ENCODE measurements at regions not wholly inside any gene's neighbourhood (a gene's known extent, or its start where the extent isn't known, plus 50 kb on each side); places are given as distances from the start of the nearest gene placed in this dataset.

DNA sequence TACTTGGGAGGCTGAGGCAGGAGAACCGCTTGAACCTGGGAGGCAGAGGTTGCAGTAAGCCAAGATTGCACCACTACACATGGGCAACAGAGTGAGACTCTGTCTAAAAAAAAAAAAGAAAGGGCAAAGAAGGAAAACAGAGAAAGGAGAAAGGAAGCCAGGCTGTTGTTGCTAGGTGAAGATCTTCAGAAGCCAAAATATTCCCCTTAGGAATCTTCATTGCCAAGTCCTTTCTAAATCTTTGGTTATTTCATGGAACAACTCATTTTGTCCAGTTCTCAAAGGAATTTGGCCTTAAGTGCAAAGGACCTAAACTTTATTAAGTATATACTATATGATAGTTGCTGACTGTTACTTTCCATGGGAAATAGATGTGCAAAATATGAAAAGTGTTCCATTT, 59.2 kb upstream of the OSBPL11 start:
- TF ChIP-seq, protein P1, sequence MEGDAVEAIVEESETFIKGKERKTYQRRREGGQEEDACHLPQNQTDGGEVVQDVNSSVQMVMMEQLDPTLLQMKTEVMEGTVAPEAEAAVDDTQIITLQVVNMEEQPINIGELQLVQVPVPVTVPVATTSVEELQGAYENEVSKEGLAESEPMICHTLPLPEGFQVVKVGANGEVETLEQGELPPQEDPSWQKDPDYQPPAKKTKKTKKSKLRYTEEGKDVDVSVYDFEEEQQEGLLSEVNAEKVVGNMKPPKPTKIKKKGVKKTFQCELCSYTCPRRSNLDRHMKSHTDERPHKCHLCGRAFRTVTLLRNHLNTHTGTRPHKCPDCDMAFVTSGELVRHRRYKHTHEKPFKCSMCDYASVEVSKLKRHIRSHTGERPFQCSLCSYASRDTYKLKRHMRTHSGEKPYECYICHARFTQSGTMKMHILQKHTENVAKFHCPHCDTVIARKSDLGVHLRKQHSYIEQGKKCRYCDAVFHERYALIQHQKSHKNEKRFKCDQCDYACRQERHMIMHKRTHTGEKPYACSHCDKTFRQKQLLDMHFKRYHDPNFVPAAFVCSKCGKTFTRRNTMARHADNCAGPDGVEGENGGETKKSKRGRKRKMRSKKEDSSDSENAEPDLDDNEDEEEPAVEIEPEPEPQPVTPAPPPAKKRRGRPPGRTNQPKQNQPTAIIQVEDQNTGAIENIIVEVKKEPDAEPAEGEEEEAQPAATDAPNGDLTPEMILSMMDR (IDR thresholded peaks at IDR 0.05 in 2 of 3, conservative IDR thresholded peaks at IDR 0.05 in 1 of 3; ENCODE audit: borderline replicate concordance in 1 of 3, insufficient read depth in 1 of 3, low read depth in 2 of 3, low read length in 2 of 3): no peak
- TF ChIP-seq REST (IDR thresholded peaks at IDR 0.05; ENCODE audit: low read depth) (no peak), ELF1 (IDR thresholded peaks at IDR 0.05; ENCODE audit: borderline replicate concordance, low read depth) (no peak), ZFX (IDR thresholded peaks at IDR 0.05) (no peak), SRF (IDR thresholded peaks at IDR 0.05; ENCODE audit: low read depth) (no peak), POLR2AphosphoS5 (IDR thresholded peaks at IDR 0.05; ENCODE audit: low read depth, low read length) (no peak), POLR2A (IDR thresholded peaks at IDR 0.05; ENCODE audit: borderline replicate concordance, extremely low read depth, insufficient read depth, insufficient read length) (no peak), EZH2 (IDR thresholded peaks at IDR 0.05) (no peak), TCF7L2 (IDR thresholded peaks at IDR 0.05; ENCODE audit: borderline replicate concordance, extremely low read depth, insufficient read depth, insufficient read length) (no peak), YY1 (IDR thresholded peaks at IDR 0.05; ENCODE audit: extremely low read depth, insufficient replicate concordance, low read depth, low read length) (no peak), JUND (IDR thresholded peaks at IDR 0.05) (no peak), SP1 (IDR thresholded peaks at IDR 0.05; ENCODE audit: low read depth) (no peak), EZH2phosphoT487 (IDR thresholded peaks at IDR 0.05; ENCODE audit: borderline replicate concordance) (no peak)
- TF ChIP-seq, protein P2, sequence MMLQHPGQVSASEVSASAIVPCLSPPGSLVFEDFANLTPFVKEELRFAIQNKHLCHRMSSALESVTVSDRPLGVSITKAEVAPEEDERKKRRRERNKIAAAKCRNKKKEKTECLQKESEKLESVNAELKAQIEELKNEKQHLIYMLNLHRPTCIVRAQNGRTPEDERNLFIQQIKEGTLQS (IDR thresholded peaks at IDR 0.05): no peak
